ENCODE measurements at regions not wholly inside any gene's neighbourhood (a gene's known extent, or its start where the extent isn't known, plus 50 kb on each side); places are given as distances from the start of the nearest gene placed in this dataset.

DNA sequence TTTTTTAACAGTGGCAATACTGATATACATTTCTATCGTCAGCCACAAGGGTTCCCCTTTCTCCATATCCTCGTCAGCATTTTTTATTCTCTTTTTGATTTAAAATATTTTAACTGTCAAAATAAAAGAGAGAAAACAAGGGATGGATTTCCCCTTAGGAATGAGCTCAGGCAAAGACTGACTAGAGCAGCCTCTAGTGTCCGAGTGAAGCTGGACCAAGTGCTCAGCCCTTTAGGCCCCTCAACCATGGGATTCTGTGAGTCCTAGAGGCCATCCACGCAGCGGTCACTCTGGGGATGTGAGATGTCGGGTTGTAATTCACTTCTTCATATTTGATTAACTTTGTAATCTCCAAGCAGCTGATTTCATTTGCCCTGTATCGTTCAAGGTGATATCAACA is 137.4 kb upstream of the RNF32 start:
- TF ChIP-seq EZH2 (IDR thresholded peaks at IDR 0.05; ENCODE audit: borderline replicate concordance, low read depth, low read length, poor library complexity, severe bottlenecking) = no peak
- TF ChIP-seq, protein P1, sequence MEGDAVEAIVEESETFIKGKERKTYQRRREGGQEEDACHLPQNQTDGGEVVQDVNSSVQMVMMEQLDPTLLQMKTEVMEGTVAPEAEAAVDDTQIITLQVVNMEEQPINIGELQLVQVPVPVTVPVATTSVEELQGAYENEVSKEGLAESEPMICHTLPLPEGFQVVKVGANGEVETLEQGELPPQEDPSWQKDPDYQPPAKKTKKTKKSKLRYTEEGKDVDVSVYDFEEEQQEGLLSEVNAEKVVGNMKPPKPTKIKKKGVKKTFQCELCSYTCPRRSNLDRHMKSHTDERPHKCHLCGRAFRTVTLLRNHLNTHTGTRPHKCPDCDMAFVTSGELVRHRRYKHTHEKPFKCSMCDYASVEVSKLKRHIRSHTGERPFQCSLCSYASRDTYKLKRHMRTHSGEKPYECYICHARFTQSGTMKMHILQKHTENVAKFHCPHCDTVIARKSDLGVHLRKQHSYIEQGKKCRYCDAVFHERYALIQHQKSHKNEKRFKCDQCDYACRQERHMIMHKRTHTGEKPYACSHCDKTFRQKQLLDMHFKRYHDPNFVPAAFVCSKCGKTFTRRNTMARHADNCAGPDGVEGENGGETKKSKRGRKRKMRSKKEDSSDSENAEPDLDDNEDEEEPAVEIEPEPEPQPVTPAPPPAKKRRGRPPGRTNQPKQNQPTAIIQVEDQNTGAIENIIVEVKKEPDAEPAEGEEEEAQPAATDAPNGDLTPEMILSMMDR (conservative IDR thresholded peaks at IDR 0.05; ENCODE audit: low read depth, low read length) = no peak
